ENCODE measurements at regions not wholly inside any gene's neighbourhood (a gene's known extent, or its start where the extent isn't known, plus 50 kb on each side); places are given as distances from the start of the nearest gene placed in this dataset.

DNA sequence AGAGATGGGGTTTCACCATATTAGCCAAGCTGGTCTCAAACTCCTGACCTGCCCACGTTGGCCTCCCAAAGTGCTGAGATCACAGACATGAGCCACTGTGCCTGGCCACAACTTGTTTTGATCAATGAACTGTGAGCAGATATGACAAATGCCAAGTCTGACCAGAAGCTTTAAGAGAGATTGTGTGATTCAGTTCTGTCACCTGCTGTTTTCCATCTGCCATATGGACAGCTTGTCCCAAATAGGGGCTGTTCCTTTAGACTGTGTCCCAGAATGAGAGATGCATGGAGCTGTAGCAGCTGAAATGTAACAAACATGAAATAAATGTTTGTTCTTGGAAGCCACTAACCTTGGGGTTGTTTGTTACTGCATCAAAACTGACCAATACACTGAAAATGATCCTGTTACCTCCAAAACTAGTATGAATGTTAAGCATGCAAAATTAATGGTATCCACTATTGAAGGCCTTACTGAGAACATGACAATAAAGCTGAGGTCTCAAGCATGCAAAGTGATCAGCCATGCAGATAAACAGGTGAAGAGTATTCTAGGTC lies 65.9 kb upstream of the MED13L start:
- dilution Hi-C loops (cut with HindIII; ENCODE audit: low sequenced_read_pairs, unreplicated experiment): no loop called here

More for the DNA sequence above, 65.9 kb upstream of the MED13L start:
- no CpG with 5 or more reads among the region's 1 CpG for WGBS, 2 experiments (ENCODE audit: extremely low coverage in 2 of 2, insufficient read length in 1 of 2)
- H3K9me1 ChIP-seq (ENCODE audit: insufficient read depth, low read length): peaks cover 5% of the 10 kb centered on the region; the same call in 1 of the 2 replicates
- intact Hi-C loops (cut with micrococcal nuclease) (no loop called here), in situ Hi-C loops (cut with MboI; ENCODE audit: low sequenced_read_pairs) (no loop called here)
- H3K56ac ChIP-seq (ENCODE audit: extremely low read depth, insufficient read depth, low read length): no peak overlapping the region
- no peak overlapping the region for H2AK5ac ChIP-seq (ENCODE audit: low read depth, low read length)
- no peak overlapping the region for H2BK20ac ChIP-seq (ENCODE audit: low read depth, low read length)
- H4K20me1 ChIP-seq (ENCODE audit: insufficient read depth, low read length): no peaks in the 10 kb centered on the region
- no peak overlapping the region for H2BK15ac ChIP-seq (ENCODE audit: low read depth, low read length)
- H3K4me1 ChIP-seq (ENCODE audit: control insufficient read depth, insufficient read depth, low read length): peaks cover 8% of the 10 kb centered on the region
- H2AFZ ChIP-seq (replicated peaks; ENCODE audit: low read length, poor library complexity): no peak overlapping the region
- H2AK9ac ChIP-seq (replicated peaks; ENCODE audit: low read depth, low read length, poor library complexity): no peak overlapping the region
- no TSS peak for BruUV-seq (replicated peaks)
- no peaks in the 10 kb centered on the region for H3K27me3 ChIP-seq (ENCODE audit: control insufficient read depth, insufficient read depth, low read length)
- H3K14ac ChIP-seq (replicated peaks; ENCODE audit: low read depth, low read length): no peak overlapping the region
- no peak overlapping the region for H3K9ac ChIP-seq (ENCODE audit: low read depth, low read length)
- ChIA-PET POLR2A (ENCODE audit: unreplicated experiment) (no interaction called here), CTCF (no interaction called here)
- no peak overlapping the region for H3K4me3 ChIP-seq (ENCODE audit: insufficient read depth, low read depth, low read length)
- H2BK5ac ChIP-seq (ENCODE audit: low read depth, low read length, poor library complexity, severe bottlenecking): no peak overlapping the region
- ATAC-seq (ENCODE audit: low read depth) (no peak), DNase-seq (no peak)
- H3K27ac ChIP-seq (ENCODE audit: insufficient read depth, low read length): no peak overlapping the region
- no peak overlapping the region for H2BK120ac ChIP-seq (ENCODE audit: low read depth, low read length)
- H3K79me1 ChIP-seq (ENCODE audit: low read depth in 1 of 2, low read length in 2 of 2): no peaks in the 10 kb centered on the region
- no peak overlapping the region for H3K23ac ChIP-seq (ENCODE audit: low read depth, low read length)
- no peak overlapping the region for H3K4me2 ChIP-seq (ENCODE audit: low read depth, low read length)
- no peak overlapping the region for H3K18ac ChIP-seq (ENCODE audit: low read depth, low read length)
- H3K4ac ChIP-seq (ENCODE audit: low read depth, low read length): no peak overlapping the region
- H4K91ac ChIP-seq (ENCODE audit: insufficient read depth, low read depth, low read length): no peak overlapping the region
- no peak for TF ChIP-seq RCOR1 (IDR thresholded peaks at IDR 0.05; ENCODE audit: insufficient replicate concordance, low read length)
- no peak for TF ChIP-seq CEBPB (IDR thresholded peaks at IDR 0.05; ENCODE audit: low read depth, low read length)
- TF ChIP-seq, protein P1, sequence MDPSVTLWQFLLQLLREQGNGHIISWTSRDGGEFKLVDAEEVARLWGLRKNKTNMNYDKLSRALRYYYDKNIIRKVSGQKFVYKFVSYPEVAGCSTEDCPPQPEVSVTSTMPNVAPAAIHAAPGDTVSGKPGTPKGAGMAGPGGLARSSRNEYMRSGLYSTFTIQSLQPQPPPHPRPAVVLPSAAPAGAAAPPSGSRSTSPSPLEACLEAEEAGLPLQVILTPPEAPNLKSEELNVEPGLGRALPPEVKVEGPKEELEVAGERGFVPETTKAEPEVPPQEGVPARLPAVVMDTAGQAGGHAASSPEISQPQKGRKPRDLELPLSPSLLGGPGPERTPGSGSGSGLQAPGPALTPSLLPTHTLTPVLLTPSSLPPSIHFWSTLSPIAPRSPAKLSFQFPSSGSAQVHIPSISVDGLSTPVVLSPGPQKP (IDR thresholded peaks at IDR 0.05; ENCODE audit: borderline replicate concordance, low read depth, low read length): no peak
- no peak for TF ChIP-seq RAD21 (IDR thresholded peaks at IDR 0.05; ENCODE audit: low read length)
- no peak for TF ChIP-seq RFX5 (IDR thresholded peaks at IDR 0.05; ENCODE audit: low read depth, low read length)
- TF ChIP-seq MAZ (IDR thresholded peaks at IDR 0.05; ENCODE audit: borderline replicate concordance, low read depth, low read length): no peak
- peaks cover 5% of the 10 kb centered on the region; the same call in 1 of the 2 replicates for H3K9me3 ChIP-seq (ENCODE audit: control insufficient read depth, insufficient read depth, low read length)
- no peaks in the 10 kb centered on the region for H3K36me3 ChIP-seq (ENCODE audit: control insufficient read depth, insufficient read depth, low read length)
- no peak overlapping the region for H4K8ac ChIP-seq (ENCODE audit: low read depth in 2 of 2, low read length in 2 of 2)
- H4K5ac ChIP-seq (ENCODE audit: low read depth, low read length): no peak overlapping the region

All from IMR-90 (cell line).